Epithelial cell of esophagus (primary cell): ENCODE measurements at regions not wholly inside any gene's neighbourhood (a gene's known extent, or its start where the extent isn't known, plus 50 kb on each side); places are given as distances from the start of the nearest gene placed in this dataset.

Experiments
- DNase-seq: peaks from one replicate; pipeline ENCODE4 v3.0.0; 2010; ENCODE audit warnings: low read depth
- H3K4me3 ChIP-seq: 2 replicates; pipeline ENCODE4 v1.5.1; 2011; ENCODE audit warnings: mild to moderate bottlenecking, low read length, control low read depth
- CTCF ChIP-seq: IDR thresholded peaks from 2 replicates; pipeline ENCODE4 v1.5.1; 2011; ENCODE audit warnings: low read depth, mild to moderate bottlenecking, low read length, control low read depth, inconsistent platforms; ENCODE audit not compliant: insufficient read depth; ENCODE audit errors: missing control alignments

GRCh38 chr17:34122515-34122914, 132.6 kb upstream of the CCL2 start:
- TF ChIP-seq CTCF = no peak
- no peak for DNase-seq

GRCh38 chr17:34125010-34125409, 130.1 kb upstream of the CCL2 start:
- H3K4me3 ChIP-seq = no peak overlapping the region
- no peak for TF ChIP-seq CTCF
- DNase-seq = no peak

More at GRCh38 chr17:34122515-34122914, 132.6 kb upstream of the CCL2 start:
- no peak overlapping the region for H3K4me3 ChIP-seq

GRCh38 chr17:34125921-34126320, 129.2 kb upstream of the CCL2 start:
- no peak for DNase-seq
- TF ChIP-seq CTCF = no peak
- no peak overlapping the region for H3K4me3 ChIP-seq

GRCh38 chr17:34126496-34126895, 128.6 kb upstream of the CCL2 start:
- H3K4me3 ChIP-seq = no peak overlapping the region
- TF ChIP-seq CTCF = no peak
- DNase-seq = no peak

- no peak for DNase-seq
- no peak overlapping the region for H3K4me3 ChIP-seq
- no peak for TF ChIP-seq CTCF
Observed at GRCh38 chr17:34126965-34127364, 128.1 kb upstream of the CCL2 start.

- no peak for DNase-seq
- no peak overlapping the region for H3K4me3 ChIP-seq
- TF ChIP-seq CTCF = no peak
Observed at GRCh38 chr17:34130544-34130943, 124.5 kb upstream of the CCL2 start.

- no peak overlapping the region for H3K4me3 ChIP-seq
- TF ChIP-seq CTCF = no peak
- no peak for DNase-seq
Observed at GRCh38 chr17:34131386-34131785, 123.7 kb upstream of the CCL2 start.
